ENCODE measurements at regions not wholly inside any gene's neighbourhood (a gene's known extent, or its start where the extent isn't known, plus 50 kb on each side); places are given as distances from the start of the nearest gene placed in this dataset.

DNA sequence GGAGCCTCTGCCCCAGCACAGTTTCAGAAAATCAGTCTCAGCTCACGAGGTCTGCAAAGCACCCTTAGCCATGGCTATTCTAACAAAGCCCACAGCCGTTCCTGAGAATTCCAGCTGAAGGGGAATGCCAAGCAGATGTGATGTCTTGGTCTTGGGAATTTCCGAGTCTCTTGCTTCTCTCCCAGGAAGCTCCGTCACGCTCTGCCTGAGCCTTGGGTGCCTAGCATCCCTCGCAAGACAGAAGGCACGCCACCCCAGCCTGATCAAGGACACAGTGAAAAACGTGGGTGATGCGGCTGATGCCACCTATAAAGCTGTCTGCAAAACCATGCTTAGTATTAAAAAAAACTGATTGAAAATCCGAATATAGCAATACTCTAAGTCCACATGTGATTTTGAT, 254.6 kb downstream of the SH3BP4 start:
- peak in 1 of 2 experiments; percentile 31 for DNase-seq (ENCODE audit: low read depth in 1 of 2, low spot score in 2 of 2)
- no peak overlapping the region for H3K56ac ChIP-seq (replicated peaks; ENCODE audit: insufficient read length, low read depth, low read length)
- H3K18ac ChIP-seq (ENCODE audit: extremely low read depth, low read length): no peak overlapping the region
- peaks cover 2 to 10% (median 5%) of the 10 kb centered on the region in 4 experiments; a peak in 6 of 7 replicates for H3K4me1 ChIP-seq (replicated peaks in 1 of 4; ENCODE audit: control insufficient read depth in 3 of 4, insufficient read depth in 4 of 4, low read length in 3 of 4)
- TF ChIP-seq SP4 (IDR thresholded peaks at IDR 0.05; ENCODE audit: low read length): no peak
- TF ChIP-seq, protein P1, sequence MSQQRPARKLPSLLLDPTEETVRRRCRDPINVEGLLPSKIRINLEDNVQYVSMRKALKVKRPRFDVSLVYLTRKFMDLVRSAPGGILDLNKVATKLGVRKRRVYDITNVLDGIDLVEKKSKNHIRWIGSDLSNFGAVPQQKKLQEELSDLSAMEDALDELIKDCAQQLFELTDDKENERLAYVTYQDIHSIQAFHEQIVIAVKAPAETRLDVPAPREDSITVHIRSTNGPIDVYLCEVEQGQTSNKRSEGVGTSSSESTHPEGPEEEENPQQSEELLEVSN (IDR thresholded peaks at IDR 0.05): no peak
- no peak for TF ChIP-seq POLR2A (IDR thresholded peaks at IDR 0.05; ENCODE audit: control extremely low read depth in 1 of 2, low read depth in 2 of 2, low read length in 2 of 2)
- no peak for TF ChIP-seq CHD1 (IDR thresholded peaks at IDR 0.05; ENCODE audit: low read depth, low read length)
- no peak for TF ChIP-seq RNF2 (IDR thresholded peaks at IDR 0.05; ENCODE audit: borderline replicate concordance, low read depth, low read length, missing control alignments, poor library complexity, severe bottlenecking)
- TF ChIP-seq, protein P2, sequence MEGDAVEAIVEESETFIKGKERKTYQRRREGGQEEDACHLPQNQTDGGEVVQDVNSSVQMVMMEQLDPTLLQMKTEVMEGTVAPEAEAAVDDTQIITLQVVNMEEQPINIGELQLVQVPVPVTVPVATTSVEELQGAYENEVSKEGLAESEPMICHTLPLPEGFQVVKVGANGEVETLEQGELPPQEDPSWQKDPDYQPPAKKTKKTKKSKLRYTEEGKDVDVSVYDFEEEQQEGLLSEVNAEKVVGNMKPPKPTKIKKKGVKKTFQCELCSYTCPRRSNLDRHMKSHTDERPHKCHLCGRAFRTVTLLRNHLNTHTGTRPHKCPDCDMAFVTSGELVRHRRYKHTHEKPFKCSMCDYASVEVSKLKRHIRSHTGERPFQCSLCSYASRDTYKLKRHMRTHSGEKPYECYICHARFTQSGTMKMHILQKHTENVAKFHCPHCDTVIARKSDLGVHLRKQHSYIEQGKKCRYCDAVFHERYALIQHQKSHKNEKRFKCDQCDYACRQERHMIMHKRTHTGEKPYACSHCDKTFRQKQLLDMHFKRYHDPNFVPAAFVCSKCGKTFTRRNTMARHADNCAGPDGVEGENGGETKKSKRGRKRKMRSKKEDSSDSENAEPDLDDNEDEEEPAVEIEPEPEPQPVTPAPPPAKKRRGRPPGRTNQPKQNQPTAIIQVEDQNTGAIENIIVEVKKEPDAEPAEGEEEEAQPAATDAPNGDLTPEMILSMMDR (IDR thresholded peaks at IDR 0.05; ENCODE audit: control extremely low read depth in 1 of 3, insufficient read depth in 1 of 3, low read depth in 1 of 3, low read length in 3 of 3): no peak
- TF ChIP-seq TBP (IDR thresholded peaks at IDR 0.05; ENCODE audit: low read depth, low read length): no peak
- no peak for TF ChIP-seq POLR2AphosphoS5 (IDR thresholded peaks at IDR 0.05; ENCODE audit: low read depth, low read length)
- no peak for TF ChIP-seq EP300 (IDR thresholded peaks at IDR 0.05; ENCODE audit: borderline replicate concordance in 1 of 2, low read depth in 2 of 2, low read length in 2 of 2)
- H3K79me2 ChIP-seq (ENCODE audit: control insufficient read depth in 1 of 2, insufficient read depth in 2 of 2, low read length in 2 of 2): no peaks in the 10 kb centered on the region
- CTCF ChIA-PET (ENCODE audit: partially characterized antibody): interaction anchor here (0.5 to 1.3 kb wide), 2 partner anchors 10 to 23 kb away, joined by 4 to 5 read pairs; no protein-coding TSS in a partner anchor
- H3K27me3 ChIP-seq (replicated peaks in 1 of 4; ENCODE audit: control insufficient read depth in 3 of 4, extremely low read depth in 1 of 4, insufficient read depth in 3 of 4, low read length in 3 of 4): no peaks in the 10 kb centered on the region; a peak in 1 of 7 replicates
- no peaks in the 10 kb centered on the region for H3K23me2 ChIP-seq (ENCODE audit: low read depth, low read length)
- H2BK120ac ChIP-seq (replicated peaks; ENCODE audit: low read depth, low read length): no peak overlapping the region
- no peak overlapping the region for H2AFZ ChIP-seq (ENCODE audit: low read length)
- no peaks in the 10 kb centered on the region for H4K20me1 ChIP-seq (replicated peaks in 1 of 2; ENCODE audit: control insufficient read depth in 1 of 2, insufficient read depth in 2 of 2, low read length in 2 of 2)
- H3K36me3 ChIP-seq (ENCODE audit: control insufficient read depth in 2 of 4, insufficient read depth in 4 of 4, low read length in 3 of 4): no peaks in the 10 kb centered on the region
- H4K5ac ChIP-seq (ENCODE audit: insufficient read length, low read depth, low read length): no peak overlapping the region
- H3K9me3 ChIP-seq (ENCODE audit: insufficient read depth in 2 of 2, low read depth in 1 of 2, low read length in 1 of 2): peaks cover 0 to 3% of the 10 kb centered on the region in 2 experiments; a peak in 1 of 4 replicates
- no peak overlapping the region for H2BK20ac ChIP-seq (ENCODE audit: low read length)
- no peak for FAIRE-seq
- H4K8ac ChIP-seq (ENCODE audit: extremely low read depth, insufficient read depth, low read length): no peak overlapping the region
- H2BK12ac ChIP-seq (ENCODE audit: low read depth, low read length): no peak overlapping the region
- WGBS, 2 experiments (ENCODE audit: extremely low coverage in 1 of 2, insufficient coverage in 1 of 2, insufficient read length in 1 of 2, insufficient replicate concordance in 2 of 2, low coverage in 1 of 2, low lambda C conversion rate in 2 of 2, missing lambda C conversion rate in 1 of 2): 88% methylated on average over 10 of the region's 10 CpGs; no CpG with 5 or more reads in 1 of the 2 experiments
- H3K79me1 ChIP-seq (ENCODE audit: low read depth, low read length): no peaks in the 10 kb centered on the region
- no peak overlapping the region for H3K9ac ChIP-seq (replicated peaks in 1 of 4; ENCODE audit: extremely low read depth in 1 of 4, low read depth in 3 of 4, low read length in 3 of 4)
- no peak overlapping the region for H3K4ac ChIP-seq (replicated peaks; ENCODE audit: insufficient read length, low read depth, low read length)
- no peak overlapping the region for H3K14ac ChIP-seq (ENCODE audit: insufficient read length)
- H4K91ac ChIP-seq (replicated peaks; ENCODE audit: insufficient read length, low read length): no peak overlapping the region
- POLR2A ChIA-PET (ENCODE audit: partially characterized antibody): no interaction called here
- no peak overlapping the region for H3K4me3 ChIP-seq (ENCODE audit: extremely low read depth in 1 of 4, insufficient read depth in 2 of 4, low read depth in 3 of 4, low read length in 4 of 4)
- H2BK5ac ChIP-seq (ENCODE audit: low read depth, low read length): 0 out of 2 replicates have a peak overlapping the region, but pooled peaks have one; percentile 37
- H3K4me2 ChIP-seq (ENCODE audit: insufficient read depth in 1 of 2, low read depth in 2 of 2, low read length in 2 of 2): no peak overlapping the region
- no peak overlapping the region for H2BK15ac ChIP-seq (ENCODE audit: low read length)
- no peak overlapping the region for H2AK5ac ChIP-seq (ENCODE audit: low read depth, low read length)
- H3K27ac ChIP-seq (ENCODE audit: low read depth, low read length): no peak overlapping the region
- no peak overlapping the region for H3K23ac ChIP-seq (ENCODE audit: insufficient read length)
